ENCODE measurements at regions not wholly inside any gene's neighbourhood (a gene's known extent, or its start where the extent isn't known, plus 50 kb on each side); places are given as distances from the start of the nearest gene placed in this dataset.
"Not testable (repeated sequence)": the region's sequence is repeated elsewhere in the genome, so short reads cannot be mapped to it uniquely, and the experiment has no call there.

DNA sequence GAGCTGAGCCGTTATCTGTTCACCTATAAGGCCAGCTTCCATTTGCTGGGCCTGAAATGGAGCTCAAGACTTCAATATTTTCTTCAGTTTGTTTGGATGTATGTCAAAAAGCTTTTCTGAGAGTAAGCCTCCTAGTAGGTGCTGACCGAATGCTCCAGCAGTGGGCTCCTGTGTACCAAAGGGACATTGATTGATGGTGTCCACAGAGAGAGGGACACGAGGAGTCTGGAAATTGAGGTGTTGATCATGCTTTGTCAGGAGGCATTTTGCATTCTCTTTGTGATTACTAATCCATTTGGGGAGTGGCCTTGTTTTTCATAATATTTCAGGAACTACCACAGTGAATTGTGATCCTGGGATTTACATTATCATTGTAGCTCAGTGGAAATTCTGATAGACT lies 107.7 kb upstream of the SLC38A2 start:
- peaks cover 5% of the 10 kb centered on the region for H3K9me3 Mint-ChIP-seq (ENCODE audit: unreplicated experiment)
- peaks cover 24% of the 10 kb centered on the region for H3K4me1 Mint-ChIP-seq (ENCODE audit: insufficient read depth, unreplicated experiment)
- intact Hi-C loops (cut with micrococcal nuclease), result loop anchor here (10.0 kb wide), 1 partner anchor 544 kb away; no protein-coding TSS in a partner anchor
- peaks cover 6% of the 10 kb centered on the region for H3K36me3 Mint-ChIP-seq (ENCODE audit: insufficient read depth, unreplicated experiment)
- CTCF ChIA-PET, result interaction anchor here (0.9 kb wide), 1 partner anchor 10 kb away, joined by 3 read pairs; no protein-coding TSS in a partner anchor
- POLR2A ChIA-PET, result interaction anchor here (1.1 to 2.6 kb wide), 5 partner anchors 10 to 107 kb away, joined by 3 to 20 read pairs (median 4); partner anchors contain the start of gene SLC38A2
- H3K27me3 Mint-ChIP-seq (ENCODE audit: insufficient read depth, unreplicated experiment), result no peaks in the 10 kb centered on the region
- TF ChIP-seq, protein P1, sequence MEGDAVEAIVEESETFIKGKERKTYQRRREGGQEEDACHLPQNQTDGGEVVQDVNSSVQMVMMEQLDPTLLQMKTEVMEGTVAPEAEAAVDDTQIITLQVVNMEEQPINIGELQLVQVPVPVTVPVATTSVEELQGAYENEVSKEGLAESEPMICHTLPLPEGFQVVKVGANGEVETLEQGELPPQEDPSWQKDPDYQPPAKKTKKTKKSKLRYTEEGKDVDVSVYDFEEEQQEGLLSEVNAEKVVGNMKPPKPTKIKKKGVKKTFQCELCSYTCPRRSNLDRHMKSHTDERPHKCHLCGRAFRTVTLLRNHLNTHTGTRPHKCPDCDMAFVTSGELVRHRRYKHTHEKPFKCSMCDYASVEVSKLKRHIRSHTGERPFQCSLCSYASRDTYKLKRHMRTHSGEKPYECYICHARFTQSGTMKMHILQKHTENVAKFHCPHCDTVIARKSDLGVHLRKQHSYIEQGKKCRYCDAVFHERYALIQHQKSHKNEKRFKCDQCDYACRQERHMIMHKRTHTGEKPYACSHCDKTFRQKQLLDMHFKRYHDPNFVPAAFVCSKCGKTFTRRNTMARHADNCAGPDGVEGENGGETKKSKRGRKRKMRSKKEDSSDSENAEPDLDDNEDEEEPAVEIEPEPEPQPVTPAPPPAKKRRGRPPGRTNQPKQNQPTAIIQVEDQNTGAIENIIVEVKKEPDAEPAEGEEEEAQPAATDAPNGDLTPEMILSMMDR (IDR thresholded peaks at IDR 0.05; ENCODE audit: unreplicated experiment), result no peak
- peak overlapping the region; percentile 31 for H3K27ac Mint-ChIP-seq (ENCODE audit: low read depth, unreplicated experiment)
- no peak for DNase-seq (ENCODE audit: unreplicated experiment)
- BruUV-seq (replicated peaks), result no TSS peak
- no peak overlapping the region for H3K4me3 Mint-ChIP-seq (ENCODE audit: unreplicated experiment)

DNA sequence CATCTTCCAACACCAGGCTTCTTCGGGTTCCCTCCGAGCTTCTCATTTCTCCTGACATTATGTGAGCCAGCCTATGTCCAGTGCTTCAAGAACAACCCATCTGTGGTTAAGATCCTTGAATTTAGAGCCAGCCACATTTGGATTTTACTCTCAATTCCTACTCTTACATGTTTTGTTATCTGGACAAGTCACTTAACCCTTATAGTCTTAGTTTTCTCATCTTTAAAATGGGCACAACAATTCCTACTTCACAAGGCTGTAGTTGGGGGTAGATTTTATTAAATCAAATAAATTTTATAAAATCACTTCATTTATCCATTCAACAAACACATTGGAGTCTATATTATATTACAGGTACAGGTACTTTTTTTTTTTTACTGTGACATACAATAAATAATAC lies 105.5 kb upstream of the SLC38A2 start:
- Mint-ChIP-seq H3K36me3 (ENCODE audit: insufficient read depth, unreplicated experiment) (peaks cover 6% of the 10 kb centered on the region), H3K9me3 (ENCODE audit: unreplicated experiment) (peaks cover 5% of the 10 kb centered on the region), H3K4me3 (ENCODE audit: unreplicated experiment) (no peak overlapping the region), H3K27ac (ENCODE audit: low read depth, unreplicated experiment) (peak overlapping the region; percentile 3), H3K27me3 (ENCODE audit: insufficient read depth, unreplicated experiment) (no peaks in the 10 kb centered on the region), H3K4me1 (ENCODE audit: insufficient read depth, unreplicated experiment) (peaks cover 26% of the 10 kb centered on the region)
- BruUV-seq (replicated peaks), result no TSS peak
- TF ChIP-seq, protein P1 (IDR thresholded peaks at IDR 0.05; ENCODE audit: unreplicated experiment), result no peak
- intact Hi-C loops (cut with micrococcal nuclease), result no loop called here
- DNase-seq (ENCODE audit: unreplicated experiment), result no peak
- CTCF ChIA-PET, result no interaction called here
- POLR2A ChIA-PET, result interaction anchor here (0.5 kb wide), 1 partner anchor 81 kb away, joined by 3 read pairs; no protein-coding TSS in a partner anchor

- peaks cover 28% of the 10 kb centered on the region for H3K4me1 Mint-ChIP-seq (ENCODE audit: insufficient read depth, unreplicated experiment)
- POLR2A ChIA-PET, result interaction anchor here (0.5 kb wide), 1 partner anchor 81 kb away, joined by 3 read pairs; no protein-coding TSS in a partner anchor
- TF ChIP-seq, protein P1 (IDR thresholded peaks at IDR 0.05; ENCODE audit: unreplicated experiment), result no peak
- intact Hi-C loops (cut with micrococcal nuclease), result no loop called here
- H3K27me3 Mint-ChIP-seq (ENCODE audit: insufficient read depth, unreplicated experiment), result no peaks in the 10 kb centered on the region
- CTCF ChIA-PET, result interaction anchor here (0.7 kb wide), 1 partner anchor 134 kb away, joined by 3 read pairs; no protein-coding TSS in a partner anchor
- H3K9me3 Mint-ChIP-seq (ENCODE audit: unreplicated experiment), result peaks cover 5% of the 10 kb centered on the region
- peak overlapping the region; percentile 3 for H3K27ac Mint-ChIP-seq (ENCODE audit: low read depth, unreplicated experiment)
- peaks cover 6% of the 10 kb centered on the region for H3K36me3 Mint-ChIP-seq (ENCODE audit: insufficient read depth, unreplicated experiment)
- no TSS peak for BruUV-seq (replicated peaks)
- H3K4me3 Mint-ChIP-seq (ENCODE audit: unreplicated experiment), result no peak overlapping the region
- no peak for DNase-seq (ENCODE audit: unreplicated experiment)
Measured at GRCh38 chr12:46477541-46477940, 105.0 kb upstream of the SLC38A2 start.

DNA sequence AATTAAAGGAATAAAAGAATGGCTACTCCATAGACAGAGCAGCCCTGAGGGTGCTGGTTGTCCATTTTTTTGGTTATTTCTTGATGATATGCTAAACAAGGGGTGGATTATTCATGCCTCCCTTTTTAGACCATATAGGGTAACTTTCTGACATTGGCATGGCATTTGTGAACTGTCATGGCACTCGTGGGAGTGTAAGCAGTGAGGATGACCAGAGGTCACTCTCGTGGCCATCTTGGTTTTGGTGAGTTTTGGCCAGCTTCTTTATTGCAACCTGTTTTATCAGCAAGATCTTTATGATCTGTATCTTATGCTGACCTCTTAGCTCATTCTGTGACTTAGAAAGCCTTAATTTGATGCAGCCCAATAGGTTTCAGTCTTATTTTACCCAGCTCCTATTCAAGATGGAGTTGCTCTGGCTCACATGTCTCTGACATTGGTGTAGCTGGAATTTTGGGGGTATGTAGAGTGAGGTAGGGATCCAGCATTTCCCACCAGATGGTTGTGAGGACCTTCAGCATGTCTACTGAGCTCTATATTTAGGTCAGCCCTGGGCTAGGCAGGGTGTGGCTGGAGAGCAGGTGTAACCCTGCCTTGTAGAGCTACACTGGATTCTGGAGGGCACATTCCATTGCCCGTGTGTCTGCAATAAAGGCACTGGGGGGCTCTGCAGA lies 103.5 kb upstream of the SLC38A2 start:
- H3K4me1 Mint-ChIP-seq (ENCODE audit: insufficient read depth, unreplicated experiment), result peaks cover 39% of the 10 kb centered on the region
- peaks cover 5% of the 10 kb centered on the region for H3K9me3 Mint-ChIP-seq (ENCODE audit: unreplicated experiment)
- H3K27me3 Mint-ChIP-seq (ENCODE audit: insufficient read depth, unreplicated experiment), result no peaks in the 10 kb centered on the region
- peak overlapping the region; percentile 71 for H3K27ac Mint-ChIP-seq (ENCODE audit: low read depth, unreplicated experiment)
- no TSS peak for BruUV-seq (replicated peaks)
- intact Hi-C loops (cut with micrococcal nuclease), result no loop called here
- POLR2A ChIA-PET, result interaction anchor here (0.6 to 3.3 kb wide), 10 partner anchors 7 to 109 kb away, joined by 3 to 29 read pairs (median 4); no protein-coding TSS in a partner anchor
- peaks cover 6% of the 10 kb centered on the region for H3K36me3 Mint-ChIP-seq (ENCODE audit: insufficient read depth, unreplicated experiment)
- TF ChIP-seq, protein P1 (IDR thresholded peaks at IDR 0.05; ENCODE audit: unreplicated experiment), result no peak
- no peak overlapping the region for H3K4me3 Mint-ChIP-seq (ENCODE audit: unreplicated experiment)
- CTCF ChIA-PET, result interaction anchor here (0.6 to 0.7 kb wide), 3 partner anchors 34 to 1369 kb away, joined by 3 read pairs; no protein-coding TSS in a partner anchor
- DNase-seq (ENCODE audit: unreplicated experiment), result no peak

DNA sequence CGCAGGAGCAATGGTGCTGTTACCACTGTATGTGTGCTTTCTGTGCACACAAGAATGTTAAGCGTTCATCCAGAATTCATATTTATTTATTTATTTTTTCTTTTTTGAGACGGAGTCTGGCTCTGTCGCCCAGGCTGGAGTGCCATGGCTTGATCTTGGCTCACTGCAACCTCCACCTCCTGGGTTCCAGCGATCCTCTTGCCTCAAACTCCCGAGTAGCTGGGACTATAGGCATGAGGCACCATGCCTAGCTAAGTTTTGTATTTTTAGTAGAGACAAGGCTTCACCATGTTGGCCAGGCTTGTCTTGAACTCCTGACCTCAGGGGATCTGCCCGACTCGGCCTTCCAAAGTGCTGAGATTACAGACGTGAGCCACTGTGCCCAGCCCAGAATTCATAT lies 101.8 kb upstream of the SLC38A2 start:
- CTCF ChIA-PET, result interaction anchor here (0.6 to 1.4 kb wide), 5 partner anchors 11 to 200 kb away, joined by 3 to 7 read pairs (median 4); no protein-coding TSS in a partner anchor

More for the DNA sequence above, 101.8 kb upstream of the SLC38A2 start:
- H3K36me3 Mint-ChIP-seq (ENCODE audit: insufficient read depth, unreplicated experiment); H3K9me3 Mint-ChIP-seq (ENCODE audit: unreplicated experiment); H3K27me3 Mint-ChIP-seq (ENCODE audit: insufficient read depth, unreplicated experiment); DNase-seq (ENCODE audit: unreplicated experiment); H3K4me3 Mint-ChIP-seq (ENCODE audit: unreplicated experiment); BruUV-seq (replicated peaks): not testable (repeated sequence)
- POLR2A ChIA-PET, result interaction anchor here (0.7 to 3.3 kb wide), 23 partner anchors 9 to 614 kb away, joined by 3 to 29 read pairs (median 4); no protein-coding TSS in a partner anchor
- intact Hi-C loops (cut with micrococcal nuclease), result loop anchor here (5.0 kb wide), 1 partner anchor 83 kb away; no protein-coding TSS in a partner anchor
- H3K4me1 Mint-ChIP-seq (ENCODE audit: insufficient read depth, unreplicated experiment), result peaks cover 44% of the 10 kb centered on the region
- H3K27ac Mint-ChIP-seq (ENCODE audit: low read depth, unreplicated experiment), result peak overlapping the region; percentile 94
